ENCODE measurements at regions not wholly inside any gene's neighbourhood (a gene's known extent, or its start where the extent isn't known, plus 50 kb on each side); places are given as distances from the start of the nearest gene placed in this dataset.

DNA sequence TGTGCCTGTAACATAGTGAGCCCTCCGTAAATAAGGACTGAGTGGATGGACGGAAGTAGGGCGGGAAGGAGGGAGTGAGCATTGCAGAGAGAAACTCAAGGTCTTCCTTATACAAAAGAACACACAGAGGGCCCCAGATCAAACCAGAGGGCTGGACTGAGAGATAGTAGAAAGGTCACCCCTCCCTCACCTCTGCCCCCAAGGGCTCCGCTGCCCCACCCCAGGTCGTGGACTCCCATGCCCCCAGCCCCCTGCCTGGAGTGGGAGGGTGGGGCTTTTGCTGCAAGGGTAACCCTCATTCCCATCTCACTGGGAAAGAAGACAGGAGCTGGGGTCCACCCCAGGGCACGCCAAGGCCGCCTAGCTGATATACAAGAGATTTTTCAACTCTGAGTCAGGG is 157.0 kb downstream of the MN1 start:
- TF ChIP-seq CTCF (IDR thresholded peaks at IDR 0.05) (no peak), POLR2A (IDR thresholded peaks at IDR 0.05) (no peak), POLR2AphosphoS5 (IDR thresholded peaks at IDR 0.05) (no peak), EP300 (IDR thresholded peaks at IDR 0.05) (no peak)

Data from stomach (tissue), 4 donors.